GM23338 (cell line): ENCODE measurements at regions not wholly inside any gene's neighbourhood (a gene's known extent, or its start where the extent isn't known, plus 50 kb on each side); places are given as distances from the start of the nearest gene placed in this dataset.

Experiments used
- ATAC-seq: fragments of 200-7000 bp; cut with Tn5 transposase; 3 replicates; pipeline ENCODE4 v1.9.1; 2020
- DNase-seq: peaks from one replicate; pipeline ENCODE4 v3.0.0-alpha.2; 2015; ENCODE audit warnings: low spot score
- H2AFZ ChIP-seq: fragments of 200-600 bp; sonication (generic); 2 replicates; pipeline ENCODE4 v1.8.0; 2016; ENCODE audit warnings: antibody characterized with exemption, mild to moderate bottlenecking, moderate library complexity
- H3F3A ChIP-seq: fragments of 200-600 bp; sonication (generic); replicated peaks from 2 replicates; pipeline ENCODE4 v1.8.0; 2017; ENCODE audit warnings: antibody characterized with exemption, mixed run types, low read depth
- H3K27ac ChIP-seq: fragments of 200-600 bp; sonication (generic); 2 replicates; pipeline ENCODE4 v1.6.1; 2016; ENCODE audit warnings: low read depth
- H3K27me3 ChIP-seq: fragments of 200-600 bp; sonication (generic); 2 replicates; pipeline ENCODE4 v1.8.0; 2016; ENCODE audit warnings: mild to moderate bottlenecking, mixed run types, moderate library complexity; ENCODE audit not compliant: insufficient read depth
- H3K36me3 ChIP-seq: fragments of 200-600 bp; sonication (generic); 2 replicates; pipeline ENCODE4 v1.8.0; 2016; ENCODE audit warnings: mild to moderate bottlenecking; ENCODE audit not compliant: insufficient read depth
- H3K4me1 ChIP-seq: fragments of 200-600 bp; sonication (generic); 2 replicates; pipeline ENCODE4 v1.8.0; 2016; ENCODE audit warnings: mild to moderate bottlenecking, moderate library complexity; ENCODE audit not compliant: insufficient read depth
- H3K4me2 ChIP-seq: fragments of 200-600 bp; sonication (generic); 2 replicates; pipeline ENCODE4 v1.7.1; 2017; ENCODE audit warnings: mixed run types
- H3K4me3 ChIP-seq: fragments of 200-600 bp; sonication (generic); 2 replicates; pipeline ENCODE4 v1.6.1; 2016; ENCODE audit warnings: mixed run types
- H3K79me2 ChIP-seq: fragments of 200-600 bp; sonication (generic); replicated peaks from 2 replicates; pipeline ENCODE4 v1.8.0; 2017; ENCODE audit warnings: mild to moderate bottlenecking; ENCODE audit not compliant: insufficient read depth
- H3K9me2 ChIP-seq: fragments of 200-600 bp; sonication (generic); 2 replicates; pipeline ENCODE4 v1.8.0; 2017; ENCODE audit not compliant: insufficient read depth
- H4K20me1 ChIP-seq: fragments of 200-600 bp; sonication (generic); replicated peaks from 2 replicates; pipeline ENCODE4 v1.8.0; 2017; ENCODE audit warnings: mild to moderate bottlenecking; ENCODE audit not compliant: insufficient read depth
- H3K27ac Mint-ChIP-seq: 2 replicates; pipeline ENCODE4 v1.8.0; 2020; ENCODE audit warnings: inconsistent platforms, mild to moderate bottlenecking, moderate library complexity, mixed read lengths
- H3K27me3 Mint-ChIP-seq: 3 replicates; pipeline ENCODE4 v1.8.0; 2022; ENCODE audit warnings: low read depth, mild to moderate bottlenecking, moderate library complexity, mixed read lengths, inconsistent platforms; ENCODE audit not compliant: insufficient read depth, poor library complexity
- H3K36me3 Mint-ChIP-seq: 3 replicates; pipeline ENCODE4 v1.8.0; 2021; ENCODE audit warnings: low read depth, mild to moderate bottlenecking, inconsistent platforms, moderate library complexity, mixed read lengths
- H3K4me1 Mint-ChIP-seq: 3 replicates; pipeline ENCODE4 v1.8.0; 2020; ENCODE audit warnings: mild to moderate bottlenecking, inconsistent platforms, mixed read lengths
- H3K4me3 Mint-ChIP-seq: 3 replicates; pipeline ENCODE4 v1.8.0; 2021; ENCODE audit warnings: moderate library complexity, mild to moderate bottlenecking, inconsistent platforms, mixed read lengths
- H3K9me3 Mint-ChIP-seq: 3 replicates; pipeline ENCODE4 v1.8.0; 2020; ENCODE audit warnings: moderate library complexity, mild to moderate bottlenecking, inconsistent platforms, mixed read lengths
- CTCF ChIP-seq, 2 experiments: fragments of 200-600 bp in 1 of 2; sonication (generic) in 1 of 2; conservative IDR thresholded peaks; 2 replicates each; pipeline versions ENCODE4 v1.5.1 to v1.6.1; 2016 to 2017; ENCODE audit warnings: antibody characterized with exemption in 2 of 2, low read depth in 2 of 2, mild to moderate bottlenecking in 2 of 2, moderate library complexity in 1 of 2
- EZH2phosphoT487 ChIP-seq: fragments of 200-600 bp; sonication (generic); IDR thresholded peaks from one replicate; pipeline ENCODE4 v1.8.1; 2018; ENCODE audit warnings: antibody characterized with exemption; ENCODE audit not compliant: unreplicated experiment
- POLR2AphosphoS5 ChIP-seq: IDR thresholded peaks from 2 replicates; pipeline ENCODE4 v1.6.1; 2016; ENCODE audit warnings: antibody characterized with exemption, low read depth
- REST ChIP-seq: IDR thresholded peaks from one replicate; pipeline ENCODE4 v1.6.1; 2018; ENCODE audit warnings: antibody characterized with exemption; ENCODE audit not compliant: unreplicated experiment
- ZNF331 ChIP-seq: fragments of 250-450 bp; sonication (Bioruptor Pico); IDR thresholded peaks from 2 replicates; pipeline ENCODE4 v1.5.0; 2020; ENCODE audit warnings: low read depth, mild to moderate bottlenecking, moderate library complexity
- ZNF462 ChIP-seq: fragments of 250-450 bp; sonication (Bioruptor Pico); IDR thresholded peaks from 2 replicates; pipeline ENCODE4 v1.5.0; 2020; ENCODE audit warnings: mild to moderate bottlenecking, moderate library complexity

- TF ChIP-seq ZNF462 (CRISPR knock-in tag) (no peak), REST (no peak)
These were observed 152.2 kb downstream of the SPATA19 start (continued) for GRCh38 chr11:133693110-133693509.

GRCh38 chr11:133692126-133692934, 153.0 kb downstream of the SPATA19 start:
- Mint-ChIP-seq H3K27me3 (peaks cover 5% of the 10 kb centered on the region), H3K4me3 (no peak overlapping the region), H3K9me3 (no peaks in the 10 kb centered on the region), H3K27ac (no peak overlapping the region), H3K4me1 (peaks cover 6% of the 10 kb centered on the region; the same call in 2 of the 3 replicates), H3K36me3 (no peaks in the 10 kb centered on the region)
- DNase-seq, result no peak
- Histone ChIP-seq H3K4me3 (no peak overlapping the region), H2AFZ (no peak overlapping the region), H3K27ac (no peak overlapping the region), H3F3A (no peaks in the 10 kb centered on the region), H3K36me3 (no peaks in the 10 kb centered on the region), H3K27me3 (no peaks in the 10 kb centered on the region), H3K9me2 (peaks cover 8% of the 10 kb centered on the region; the same call in 1 of the 2 replicates), H4K20me1 (no peaks in the 10 kb centered on the region), H3K79me2 (no peaks in the 10 kb centered on the region), H3K4me1 (no peaks in the 10 kb centered on the region; the same call in 1 of the 2 replicates), H3K4me2 (no peak overlapping the region)
- no peak for ATAC-seq
- TF ChIP-seq ZNF331 (CRISPR knock-in tag), result no peak
- TF ChIP-seq POLR2AphosphoS5, result no peak
- TF ChIP-seq REST, result no peak
- TF ChIP-seq CTCF (conservative IDR thresholded peaks at IDR 0.05; ENCODE audit: low read depth in 2 of 2), result no peak
- no peak for TF ChIP-seq EZH2phosphoT487
